Parathyroid adenoma (tissue), 2 donors: ENCODE measurements at regions not wholly inside any gene's neighbourhood (a gene's known extent, or its start where the extent isn't known, plus 50 kb on each side); places are given as distances from the start of the nearest gene placed in this dataset.

Experiments used
- H2AFZ ChIP-seq: fragments of 300-600 bp; sonication (generic); one replicate; pipeline ENCODE4 v1.7.0; 2017; ENCODE audit warnings: antibody characterized with exemption, mild to moderate bottlenecking
- H3K27ac ChIP-seq: fragments of 300-600 bp; sonication (generic); one replicate; pipeline ENCODE4 v1.7.0; 2017
- H3K27me3 ChIP-seq: fragments of 300-600 bp; sonication (generic); one replicate; pipeline ENCODE4 v1.7.0; 2017; ENCODE audit warnings: low read length; ENCODE audit not compliant: control insufficient read depth, insufficient read depth
- H3K36me3 ChIP-seq: fragments of 300-600 bp; sonication (generic); one replicate; pipeline ENCODE4 v1.7.0; 2017; ENCODE audit warnings: low read length; ENCODE audit not compliant: control insufficient read depth, insufficient read depth
- H3K4me1 ChIP-seq: fragments of 300-600 bp; sonication (generic); one replicate; pipeline ENCODE4 v1.7.0; 2017; ENCODE audit warnings: control low read depth
- H3K4me2 ChIP-seq: fragments of 300-600 bp; sonication (generic); one replicate; pipeline ENCODE4 v1.7.0; 2017; ENCODE audit warnings: low read length
- H3K4me3 ChIP-seq: fragments of 300-600 bp; sonication (generic); one replicate; pipeline ENCODE4 v1.7.0; 2017; ENCODE audit warnings: low read depth, low read length
- H3K79me2 ChIP-seq: fragments of 300-600 bp; sonication (generic); one replicate; pipeline ENCODE4 v1.7.0; 2017; ENCODE audit warnings: control low read depth
- H3K9ac ChIP-seq: fragments of 300-600 bp; sonication (generic); one replicate; pipeline ENCODE4 v1.7.0; 2017; ENCODE audit warnings: mild to moderate bottlenecking
- H3K9me3 ChIP-seq: fragments of 300-600 bp; sonication (generic); one replicate; pipeline ENCODE4 v1.7.0; 2017; ENCODE audit warnings: low read length; ENCODE audit not compliant: control insufficient read depth
- CTCF ChIP-seq: fragments of 300-600 bp; sonication (generic); IDR thresholded peaks from one replicate; pipeline ENCODE4 v1.7.0; 2017; ENCODE audit warnings: antibody characterized with exemption, mild to moderate bottlenecking
- donor health status: primary hyperparathyroidism.

- H3K27ac ChIP-seq = no peak overlapping the region
- H3K36me3 ChIP-seq = no peaks in the 10 kb centered on the region
- H3K79me2 ChIP-seq = no peaks in the 10 kb centered on the region
- TF ChIP-seq CTCF = no peak
- H2AFZ ChIP-seq = no peak overlapping the region
- H3K4me3 ChIP-seq = no peak overlapping the region
- H3K9ac ChIP-seq = no peak overlapping the region
- H3K27me3 ChIP-seq = no peaks in the 10 kb centered on the region
- H3K9me3 ChIP-seq = no peaks in the 10 kb centered on the region
- no peak overlapping the region for H3K4me2 ChIP-seq
- H3K4me1 ChIP-seq = no peaks in the 10 kb centered on the region
Measured at GRCh38 chr3:140832883-140833282, 108.8 kb upstream of the SLC25A36 start.

- H3K4me1 ChIP-seq = no peaks in the 10 kb centered on the region
- no peak for TF ChIP-seq CTCF
Measured at GRCh38 chr3:140834266-140835037, 107.2 kb upstream of the SLC25A36 start.

GRCh38 chr3:140842984-140843649 is 98.5 kb upstream of the SLC25A36 start:
- Histone ChIP-seq H3K4me2 (no peak overlapping the region), H3K9ac (no peak overlapping the region), H3K79me2 (no peaks in the 10 kb centered on the region), H3K27me3 (no peaks in the 10 kb centered on the region), H3K4me1 (no peaks in the 10 kb centered on the region), H3K36me3 (no peaks in the 10 kb centered on the region), H3K27ac (no peak overlapping the region), H3K9me3 (no peaks in the 10 kb centered on the region), H2AFZ (no peak overlapping the region), H3K4me3 (no peak overlapping the region)
- TF ChIP-seq CTCF = no peak

More at GRCh38 chr3:140834266-140835037, 107.2 kb upstream of the SLC25A36 start:
- Histone ChIP-seq H3K4me3 (no peak overlapping the region), H3K9ac (no peak overlapping the region), H3K36me3 (no peaks in the 10 kb centered on the region), H3K27ac (no peak overlapping the region), H2AFZ (no peak overlapping the region), H3K79me2 (no peaks in the 10 kb centered on the region), H3K4me2 (no peak overlapping the region), H3K27me3 (no peaks in the 10 kb centered on the region), H3K9me3 (no peaks in the 10 kb centered on the region)

GRCh38 chr3:140843656-140844055 is 98.0 kb upstream of the SLC25A36 start:
- Histone ChIP-seq H3K36me3 (no peaks in the 10 kb centered on the region), H3K4me3 (no peak overlapping the region), H3K4me2 (no peak overlapping the region), H3K79me2 (no peaks in the 10 kb centered on the region), H3K9ac (no peak overlapping the region), H3K9me3 (no peaks in the 10 kb centered on the region), H3K27ac (no peak overlapping the region), H3K4me1 (peaks cover 2% of the 10 kb centered on the region), H2AFZ (no peak overlapping the region), H3K27me3 (no peaks in the 10 kb centered on the region)
- no peak for TF ChIP-seq CTCF
